ENCODE measurements at regions not wholly inside any gene's neighbourhood (a gene's known extent, or its start where the extent isn't known, plus 50 kb on each side); places are given as distances from the start of the nearest gene placed in this dataset.

DNA sequence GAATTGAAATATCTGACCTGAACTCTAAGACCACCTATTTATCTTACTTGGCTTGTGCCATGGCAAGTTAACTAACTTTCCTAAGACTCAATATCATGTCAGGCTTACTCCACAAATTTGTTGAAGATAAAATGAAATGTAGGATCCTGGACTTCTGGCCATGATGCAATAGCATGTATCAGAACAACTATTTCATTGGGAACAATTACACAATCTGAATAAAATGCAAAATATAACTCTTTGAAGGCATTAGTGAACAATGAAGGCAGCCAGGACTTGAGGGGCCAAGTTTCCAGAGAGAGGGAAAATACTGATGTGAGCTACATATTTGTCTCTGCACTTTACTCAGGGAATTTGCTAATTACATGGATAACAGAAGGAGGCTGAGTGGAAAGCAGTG is 476.5 kb upstream of the ACVR2A start:
- TF ChIP-seq, protein P1, sequence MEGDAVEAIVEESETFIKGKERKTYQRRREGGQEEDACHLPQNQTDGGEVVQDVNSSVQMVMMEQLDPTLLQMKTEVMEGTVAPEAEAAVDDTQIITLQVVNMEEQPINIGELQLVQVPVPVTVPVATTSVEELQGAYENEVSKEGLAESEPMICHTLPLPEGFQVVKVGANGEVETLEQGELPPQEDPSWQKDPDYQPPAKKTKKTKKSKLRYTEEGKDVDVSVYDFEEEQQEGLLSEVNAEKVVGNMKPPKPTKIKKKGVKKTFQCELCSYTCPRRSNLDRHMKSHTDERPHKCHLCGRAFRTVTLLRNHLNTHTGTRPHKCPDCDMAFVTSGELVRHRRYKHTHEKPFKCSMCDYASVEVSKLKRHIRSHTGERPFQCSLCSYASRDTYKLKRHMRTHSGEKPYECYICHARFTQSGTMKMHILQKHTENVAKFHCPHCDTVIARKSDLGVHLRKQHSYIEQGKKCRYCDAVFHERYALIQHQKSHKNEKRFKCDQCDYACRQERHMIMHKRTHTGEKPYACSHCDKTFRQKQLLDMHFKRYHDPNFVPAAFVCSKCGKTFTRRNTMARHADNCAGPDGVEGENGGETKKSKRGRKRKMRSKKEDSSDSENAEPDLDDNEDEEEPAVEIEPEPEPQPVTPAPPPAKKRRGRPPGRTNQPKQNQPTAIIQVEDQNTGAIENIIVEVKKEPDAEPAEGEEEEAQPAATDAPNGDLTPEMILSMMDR (IDR thresholded peaks at IDR 0.05): no peak
- TF ChIP-seq POLR2A (IDR thresholded peaks at IDR 0.05): no peak

Data from uterus (tissue), 2 donors.